ENCODE measurements at regions not wholly inside any gene's neighbourhood (a gene's known extent, or its start where the extent isn't known, plus 50 kb on each side); places are given as distances from the start of the nearest gene placed in this dataset.

GRCh38 chr20:58106143-58106750 is 122.2 kb downstream of the ANKRD60 start:
- no peak overlapping the region for H3K27ac ChIP-seq
- intact Hi-C loops (cut with DNase I; ENCODE audit: low total_unique reads) = no loop called here
- H3K27me3 ChIP-seq = no peaks in the 10 kb centered on the region
- H3K4me1 ChIP-seq = no peaks in the 10 kb centered on the region
- no peak overlapping the region for H3K4me3 ChIP-seq
- no peaks in the 10 kb centered on the region for H3K36me3 ChIP-seq
- TF ChIP-seq CTCF (IDR thresholded peaks at IDR 0.05) = no peak
- no peak for TF ChIP-seq POLR2A (IDR thresholded peaks at IDR 0.05)
- DNase-seq = no peak
- no peaks in the 10 kb centered on the region for H3K9me3 ChIP-seq

- H3K27ac ChIP-seq = no peak overlapping the region
- DNase-seq = no peak
- no peaks in the 10 kb centered on the region for H3K27me3 ChIP-seq
- no peak overlapping the region for H3K4me3 ChIP-seq
- H3K9me3 ChIP-seq = no peaks in the 10 kb centered on the region
- intact Hi-C loops (cut with DNase I; ENCODE audit: low total_unique reads) = no loop called here
- no peaks in the 10 kb centered on the region for H3K36me3 ChIP-seq
- no peaks in the 10 kb centered on the region for H3K4me1 ChIP-seq
- TF ChIP-seq CTCF (IDR thresholded peaks at IDR 0.05) (no peak), POLR2A (IDR thresholded peaks at IDR 0.05) (no peak)
Measured at GRCh38 chr20:58103961-58104360, 124.5 kb downstream of the ANKRD60 start.

- H3K4me1 ChIP-seq = no peaks in the 10 kb centered on the region
- H3K36me3 ChIP-seq = no peaks in the 10 kb centered on the region
- no peak for DNase-seq
- no peak overlapping the region for H3K27ac ChIP-seq
- no peaks in the 10 kb centered on the region for H3K27me3 ChIP-seq
- H3K4me3 ChIP-seq = no peak overlapping the region
- H3K9me3 ChIP-seq = no peaks in the 10 kb centered on the region
- intact Hi-C loops (cut with DNase I; ENCODE audit: low total_unique reads) = no loop called here
- TF ChIP-seq POLR2A (IDR thresholded peaks at IDR 0.05) = no peak
- TF ChIP-seq CTCF (IDR thresholded peaks at IDR 0.05) = no peak
Measured at GRCh38 chr20:58103517-58103904, 124.9 kb downstream of the ANKRD60 start.

GRCh38 chr20:58102744-58103516 is 125.5 kb downstream of the ANKRD60 start:
- DNase-seq = no peak
- Histone ChIP-seq H3K4me1 (no peaks in the 10 kb centered on the region), H3K9me3 (no peaks in the 10 kb centered on the region), H3K4me3 (no peak overlapping the region), H3K36me3 (no peaks in the 10 kb centered on the region), H3K27me3 (no peaks in the 10 kb centered on the region), H3K27ac (no peak overlapping the region)
- TF ChIP-seq POLR2A (IDR thresholded peaks at IDR 0.05) (no peak), CTCF (IDR thresholded peaks at IDR 0.05) (no peak)
- intact Hi-C loops (cut with DNase I; ENCODE audit: low total_unique reads) = no loop called here

- Histone ChIP-seq H3K27ac (no peak overlapping the region), H3K4me1 (no peaks in the 10 kb centered on the region), H3K27me3 (no peaks in the 10 kb centered on the region), H3K9me3 (no peaks in the 10 kb centered on the region), H3K36me3 (no peaks in the 10 kb centered on the region), H3K4me3 (no peak overlapping the region)
- TF ChIP-seq CTCF (IDR thresholded peaks at IDR 0.05) (no peak), POLR2A (IDR thresholded peaks at IDR 0.05) (no peak)
- DNase-seq = no peak
- intact Hi-C loops (cut with DNase I; ENCODE audit: low total_unique reads) = no loop called here
Measured at GRCh38 chr20:58102261-58102660, 126.2 kb downstream of the ANKRD60 start.

Data from uterus (tissue), 3 donors.